Ascending aorta (tissue), 2 donors: ENCODE measurements at regions not wholly inside any gene's neighbourhood (a gene's known extent, or its start where the extent isn't known, plus 50 kb on each side); places are given as distances from the start of the nearest gene placed in this dataset.

Source experiments
- DNase-seq, 2 donors: peaks; one replicate each; pipeline ENCODE4 v3.0.0-alpha.2; 2019; ENCODE audit warnings: low spot score in 2 of 2
- H3K27ac ChIP-seq, 2 donors: fragments of 200-600 bp; sonication (generic); one replicate each; pipeline ENCODE4 v1.5.1; 2016 to 2017; ENCODE audit warnings: mild to moderate bottlenecking in 1 of 2
- H3K27me3 ChIP-seq: fragments of 200-600 bp; sonication (generic); one replicate; pipeline ENCODE4 v1.5.1; 2017
- H3K36me3 ChIP-seq, 2 donors: fragments of 200-600 bp; sonication (generic); one replicate each; pipeline ENCODE4 v1.5.1; 2016
- H3K4me1 ChIP-seq, 2 donors: fragments of 200-600 bp; sonication (generic); one replicate each; pipeline ENCODE4 v1.5.1; 2016 to 2017; ENCODE audit warnings: mild to moderate bottlenecking in 1 of 2
- H3K4me3 ChIP-seq, 2 donors: fragments of 200-600 bp; sonication (generic); one replicate each; pipeline ENCODE4 v1.5.1; 2016 to 2017; ENCODE audit warnings: mild to moderate bottlenecking in 1 of 2
- H3K9me3 ChIP-seq, 2 donors: fragments of 200-600 bp; sonication (generic); one replicate each; pipeline ENCODE4 v1.5.1; 2016
- intact Hi-C: fragments of 100-400 bp; cut with DNase I; formaldehyde crosslinking; loops from one replicate; pipeline ENCODE4 v1.15.1; 2023
- TF ChIP-seq, protein P1 (sequence below), 3 experiments: fragments of 200-600 bp in 2 of 3; fragments of 450-650 bp in 1 of 3; sonication (generic) in 2 of 3; IDR thresholded peaks; one replicate each; pipeline ENCODE4 v1.5.1; 2016 to 2019; ENCODE audit warnings: antibody characterized with exemption in 3 of 3, mild to moderate bottlenecking in 1 of 3, moderate library complexity in 1 of 3

DNA sequence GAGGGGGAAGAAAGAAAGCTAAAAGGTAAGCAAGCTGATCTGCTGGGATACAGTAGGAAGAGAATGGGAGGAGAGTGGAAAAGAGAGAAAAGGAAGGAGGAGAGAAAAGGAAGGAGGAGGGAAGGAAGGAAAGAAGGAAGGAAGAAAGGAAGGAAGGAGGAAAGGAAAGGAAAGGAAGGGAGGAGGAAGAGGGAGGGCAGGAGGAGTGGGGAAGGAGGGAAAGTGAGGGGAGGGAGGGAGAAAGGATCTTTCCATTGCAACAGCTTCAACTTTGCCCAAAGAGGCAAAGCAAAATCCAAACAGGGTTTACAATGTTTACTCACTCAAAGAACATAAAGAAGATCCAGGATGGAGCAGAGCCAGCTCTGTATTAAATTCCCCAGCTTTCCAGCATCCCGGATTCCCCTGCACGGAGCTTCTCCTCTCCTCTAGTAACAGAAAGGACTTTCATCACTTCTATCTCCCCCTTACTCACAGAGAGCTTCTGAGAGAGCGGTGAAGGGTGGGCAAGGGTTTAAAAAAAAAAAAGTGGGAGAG is 494.2 kb upstream of the PROK2 start:
- no peaks in the 10 kb centered on the region for H3K27me3 ChIP-seq
- no peaks in the 10 kb centered on the region for H3K36me3 ChIP-seq
- no peak overlapping the region for H3K4me3 ChIP-seq
- peaks cover 0 to 3% of the 10 kb centered on the region in 2 donors for H3K4me1 ChIP-seq
- TF ChIP-seq, protein P1, sequence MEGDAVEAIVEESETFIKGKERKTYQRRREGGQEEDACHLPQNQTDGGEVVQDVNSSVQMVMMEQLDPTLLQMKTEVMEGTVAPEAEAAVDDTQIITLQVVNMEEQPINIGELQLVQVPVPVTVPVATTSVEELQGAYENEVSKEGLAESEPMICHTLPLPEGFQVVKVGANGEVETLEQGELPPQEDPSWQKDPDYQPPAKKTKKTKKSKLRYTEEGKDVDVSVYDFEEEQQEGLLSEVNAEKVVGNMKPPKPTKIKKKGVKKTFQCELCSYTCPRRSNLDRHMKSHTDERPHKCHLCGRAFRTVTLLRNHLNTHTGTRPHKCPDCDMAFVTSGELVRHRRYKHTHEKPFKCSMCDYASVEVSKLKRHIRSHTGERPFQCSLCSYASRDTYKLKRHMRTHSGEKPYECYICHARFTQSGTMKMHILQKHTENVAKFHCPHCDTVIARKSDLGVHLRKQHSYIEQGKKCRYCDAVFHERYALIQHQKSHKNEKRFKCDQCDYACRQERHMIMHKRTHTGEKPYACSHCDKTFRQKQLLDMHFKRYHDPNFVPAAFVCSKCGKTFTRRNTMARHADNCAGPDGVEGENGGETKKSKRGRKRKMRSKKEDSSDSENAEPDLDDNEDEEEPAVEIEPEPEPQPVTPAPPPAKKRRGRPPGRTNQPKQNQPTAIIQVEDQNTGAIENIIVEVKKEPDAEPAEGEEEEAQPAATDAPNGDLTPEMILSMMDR (IDR thresholded peaks at IDR 0.05): no peak
- no peak for DNase-seq
- no peak overlapping the region for H3K27ac ChIP-seq
- no peaks in the 10 kb centered on the region for H3K9me3 ChIP-seq
- intact Hi-C loops: no loop called here

DNA sequence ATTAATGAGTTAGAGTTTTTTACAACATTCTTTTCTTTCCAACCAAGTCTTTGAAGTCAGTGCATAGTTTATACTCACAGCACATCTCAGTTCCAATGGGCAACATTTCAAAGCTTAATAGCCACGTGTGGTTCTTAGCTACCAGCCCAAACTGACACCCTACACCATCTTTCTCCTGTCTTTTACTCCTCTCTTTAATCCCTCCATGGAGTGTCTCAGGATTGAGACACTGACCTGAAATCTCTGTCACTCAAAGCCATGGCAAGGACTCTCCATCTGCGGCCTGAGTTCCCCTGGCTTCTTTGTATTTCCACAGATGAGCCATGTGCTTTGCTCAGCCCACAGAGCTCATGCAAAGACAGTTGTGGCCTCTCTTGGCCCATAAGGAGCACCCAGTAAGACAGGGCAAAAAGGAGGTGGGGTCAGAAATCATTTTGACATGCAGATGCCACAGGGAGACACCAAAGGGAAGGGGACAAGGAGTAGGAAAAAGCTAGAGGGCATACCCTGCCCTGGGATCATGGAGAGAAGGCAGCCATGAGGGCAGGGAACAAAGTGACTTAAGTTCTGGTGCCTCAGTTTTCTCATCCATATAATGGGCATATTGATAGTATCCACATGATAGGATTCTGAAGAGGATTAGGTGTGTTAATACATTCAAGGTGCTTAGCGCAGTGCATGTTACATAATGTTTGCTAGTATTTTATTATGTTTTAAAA is 493.6 kb upstream of the PROK2 start:
- H3K4me3 ChIP-seq: no peak overlapping the region
- peaks cover 0 to 8% of the 10 kb centered on the region in 2 donors for H3K4me1 ChIP-seq
- no peak for DNase-seq
- H3K9me3 ChIP-seq: no peaks in the 10 kb centered on the region
- intact Hi-C loops: no loop called here
- H3K27ac ChIP-seq: no peak overlapping the region
- H3K36me3 ChIP-seq: no peaks in the 10 kb centered on the region
- TF ChIP-seq, protein P1 (IDR thresholded peaks at IDR 0.05): no peak
- H3K27me3 ChIP-seq: no peaks in the 10 kb centered on the region

DNA sequence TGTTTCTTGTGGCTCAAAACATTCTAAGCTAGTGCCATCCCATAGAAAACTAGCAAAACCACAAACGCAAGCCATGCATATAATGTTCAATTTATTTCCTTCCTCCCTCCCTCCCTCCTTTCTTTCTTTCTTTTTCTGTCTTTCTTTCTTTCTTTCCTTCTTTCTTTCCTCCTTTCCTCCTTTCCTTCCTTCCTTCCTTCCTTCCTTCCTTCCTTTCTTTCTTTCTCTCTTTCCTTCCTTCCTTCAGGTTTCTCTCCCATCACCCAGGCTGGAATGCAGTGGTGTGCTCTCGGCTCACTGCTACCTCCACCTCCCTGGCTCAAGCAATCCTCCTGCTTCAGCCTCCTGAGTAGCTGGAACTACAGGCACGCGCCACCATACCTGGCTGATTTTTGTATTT is 492.8 kb upstream of the PROK2 start:
- Histone ChIP-seq H3K27me3 (no peaks in the 10 kb centered on the region), H3K9me3 (no peaks in the 10 kb centered on the region), H3K4me3 (no peak overlapping the region), H3K4me1 (peaks cover 0 to 12% of the 10 kb centered on the region in 2 donors), H3K36me3 (no peaks in the 10 kb centered on the region), H3K27ac (no peak overlapping the region)
- intact Hi-C loops: no loop called here
- TF ChIP-seq, protein P1 (IDR thresholded peaks at IDR 0.05): no peak
- no peak for DNase-seq

DNA sequence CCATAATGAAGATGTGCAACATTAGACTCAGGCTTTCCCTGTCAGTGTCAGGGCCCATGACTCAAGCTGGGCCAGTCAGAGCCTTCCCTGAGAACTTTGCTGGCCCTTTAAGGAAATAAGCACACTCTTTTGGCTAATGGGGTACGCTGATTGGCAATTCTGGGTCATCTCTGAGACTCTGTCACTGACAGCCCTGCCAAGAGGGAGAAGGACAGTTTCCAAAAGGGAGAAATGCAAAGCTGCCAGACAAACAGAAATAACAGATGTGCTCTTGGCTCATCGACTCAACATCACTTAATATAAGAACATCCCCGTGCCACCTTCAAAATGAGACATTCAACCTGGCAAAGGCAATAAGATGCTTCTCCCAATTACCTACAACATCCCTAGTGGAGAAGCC is 491.9 kb upstream of the PROK2 start:
- Histone ChIP-seq H3K36me3 (no peaks in the 10 kb centered on the region), H3K4me3 (no peak overlapping the region), H3K4me1 (peaks cover 0 to 12% of the 10 kb centered on the region in 2 donors), H3K27me3 (no peaks in the 10 kb centered on the region), H3K9me3 (no peaks in the 10 kb centered on the region), H3K27ac (no peak overlapping the region)
- DNase-seq: no peak
- TF ChIP-seq, protein P1 (IDR thresholded peaks at IDR 0.05): no peak
- intact Hi-C loops: no loop called here

DNA sequence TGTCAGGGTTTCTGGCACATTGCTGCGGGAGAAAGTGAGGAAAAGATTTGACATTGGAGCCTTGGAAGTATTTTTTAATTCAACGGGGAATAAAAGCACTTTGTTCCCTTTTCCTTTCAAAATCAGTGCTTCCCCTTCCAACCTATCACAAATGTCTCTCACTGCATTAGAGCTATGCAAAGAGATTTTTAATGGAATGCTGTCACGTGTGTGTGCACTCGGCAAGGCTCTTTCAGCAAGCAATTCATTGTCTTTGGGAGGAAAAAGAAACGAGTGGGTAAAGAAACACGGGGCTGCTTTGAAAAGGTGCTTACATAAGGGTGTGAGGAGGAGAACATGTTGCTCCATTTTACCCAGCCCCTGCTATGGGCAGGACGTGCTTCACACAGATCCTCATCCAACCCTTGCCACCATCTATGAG is 490.4 kb upstream of the PROK2 start:
- DNase-seq: no peak
- H3K9me3 ChIP-seq: no peaks in the 10 kb centered on the region
- peaks cover 0 to 18% of the 10 kb centered on the region in 2 donors for H3K4me1 ChIP-seq
- no peak overlapping the region for H3K27ac ChIP-seq
- H3K36me3 ChIP-seq: no peaks in the 10 kb centered on the region
- intact Hi-C loops: no loop called here
- no peak overlapping the region for H3K4me3 ChIP-seq
- TF ChIP-seq, protein P1 (IDR thresholded peaks at IDR 0.05): no peak
- no peaks in the 10 kb centered on the region for H3K27me3 ChIP-seq
